IgD-negative memory B cell (primary cell): ENCODE measurements at regions not wholly inside any gene's neighbourhood (a gene's known extent, or its start where the extent isn't known, plus 50 kb on each side); places are given as distances from the start of the nearest gene placed in this dataset.
"Not testable (repeated sequence)": the region's sequence is repeated elsewhere in the genome, so short reads cannot be mapped to it uniquely, and the experiment has no call there.

Experiments used
- H3K27ac Mint-ChIP-seq, 3 donors: one replicate each; pipeline ENCODE4 v1.8.0; 2020 to 2022; ENCODE audit warnings: mild to moderate bottlenecking in 3 of 3, mixed read lengths in 3 of 3, moderate library complexity in 1 of 3
- H3K27me3 Mint-ChIP-seq: one replicate; pipeline ENCODE4 v1.8.0; 2021; ENCODE audit warnings: mixed read lengths
- H3K36me3 Mint-ChIP-seq: one replicate; pipeline ENCODE4 v1.8.0; 2020; ENCODE audit warnings: mild to moderate bottlenecking, mixed read lengths
- H3K4me1 Mint-ChIP-seq, 3 donors: one replicate each; pipeline ENCODE4 v1.8.0; 2020 to 2022; ENCODE audit warnings: mixed read lengths in 3 of 3, mild to moderate bottlenecking in 1 of 3
- H3K4me3 Mint-ChIP-seq, 4 donors: one replicate each; pipeline ENCODE4 v1.8.0; 2020 to 2022; ENCODE audit warnings: mild to moderate bottlenecking in 4 of 4, mixed read lengths in 4 of 4, moderate library complexity in 3 of 4
- H3K9me3 Mint-ChIP-seq, 3 donors: one replicate each; pipeline ENCODE4 v1.8.0; 2020 to 2021; ENCODE audit warnings: mixed read lengths in 3 of 3, mild to moderate bottlenecking in 1 of 3

- H3K9me3 Mint-ChIP-seq = peaks cover 2 to 8% (median 2%) of the 10 kb centered on the region in 3 donors
- no peaks in the 10 kb centered on the region for H3K27me3 Mint-ChIP-seq
- H3K4me1 Mint-ChIP-seq = no peaks in the 10 kb centered on the region
- H3K36me3 Mint-ChIP-seq = no peaks in the 10 kb centered on the region
- H3K27ac Mint-ChIP-seq = no peak overlapping the region
- H3K4me3 Mint-ChIP-seq = no peak overlapping the region
Observed at GRCh38 chr7:145784809-145785780, 331.5 kb upstream of the CNTNAP2 start.

- not testable (repeated sequence) for H3K4me3 Mint-ChIP-seq, H3K4me1 Mint-ChIP-seq, H3K27ac Mint-ChIP-seq, H3K36me3 Mint-ChIP-seq, H3K27me3 Mint-ChIP-seq
- H3K9me3 Mint-ChIP-seq = peaks cover 2 to 12% (median 2%) of the 10 kb centered on the region in 3 donors
Observed at GRCh38 chr7:145781388-145781787, 335.2 kb upstream of the CNTNAP2 start.

GRCh38 chr7:145779140-145779539, 337.5 kb upstream of the CNTNAP2 start:
- Mint-ChIP-seq H3K4me1 (no peaks in the 10 kb centered on the region), H3K36me3 (no peaks in the 10 kb centered on the region), H3K4me3 (no peak overlapping the region), H3K27me3 (no peaks in the 10 kb centered on the region), H3K9me3 (peaks cover 0 to 9% (median 2%) of the 10 kb centered on the region in 3 donors), H3K27ac (no peak overlapping the region)

DNA sequence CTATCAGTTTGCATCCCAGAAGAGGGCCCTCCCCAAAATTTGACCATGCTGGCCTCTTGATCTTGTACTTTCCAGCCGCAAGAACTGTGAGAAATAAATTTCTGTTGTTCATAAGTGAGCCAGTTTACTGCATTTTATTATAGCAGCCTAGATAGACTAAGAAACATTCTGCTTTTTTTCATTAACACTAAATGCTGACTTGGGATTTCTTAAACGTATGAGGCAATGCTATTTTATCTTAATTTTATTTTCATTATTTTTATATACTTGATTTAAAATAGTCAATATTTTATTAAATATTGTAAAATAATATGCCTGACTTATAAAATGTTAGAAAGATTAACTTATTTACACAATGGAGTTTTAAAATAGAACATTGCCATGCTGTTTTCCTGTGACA, 341.8 kb upstream of the CNTNAP2 start:
- peaks cover 0 to 5% (median 0%) of the 10 kb centered on the region in 3 donors for H3K9me3 Mint-ChIP-seq
- H3K27me3 Mint-ChIP-seq = no peaks in the 10 kb centered on the region
- H3K36me3 Mint-ChIP-seq = no peaks in the 10 kb centered on the region
- H3K27ac Mint-ChIP-seq = no peak overlapping the region
- H3K4me1 Mint-ChIP-seq = no peaks in the 10 kb centered on the region
- no peak overlapping the region for H3K4me3 Mint-ChIP-seq

DNA sequence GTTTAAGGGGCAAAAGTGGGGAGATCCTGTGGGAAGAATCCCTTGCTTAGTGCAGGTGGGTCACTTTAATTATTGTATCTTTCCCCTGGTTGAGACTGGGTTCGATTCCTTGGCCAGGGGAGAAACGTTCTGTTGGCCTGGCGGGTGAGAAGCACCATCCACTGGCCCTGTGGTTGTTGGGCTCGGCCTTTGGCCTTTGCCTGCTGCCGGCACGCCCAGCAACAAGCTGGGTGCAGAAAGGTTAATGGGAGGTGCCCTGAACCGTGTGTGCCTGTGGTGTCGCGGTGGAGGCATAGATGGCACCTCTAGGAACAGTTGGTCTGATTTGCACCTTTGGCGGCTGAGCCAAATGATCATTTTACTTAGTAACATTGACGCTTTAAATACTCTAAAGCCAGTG, 363.6 kb upstream of the CNTNAP2 start:
- Mint-ChIP-seq H3K4me1 (no peaks in the 10 kb centered on the region), H3K36me3 (no peaks in the 10 kb centered on the region), H3K27ac (no peak overlapping the region), H3K27me3 (no peaks in the 10 kb centered on the region), H3K4me3 (no peak overlapping the region), H3K9me3 (peaks cover 2 to 16% (median 2%) of the 10 kb centered on the region in 3 donors)

DNA sequence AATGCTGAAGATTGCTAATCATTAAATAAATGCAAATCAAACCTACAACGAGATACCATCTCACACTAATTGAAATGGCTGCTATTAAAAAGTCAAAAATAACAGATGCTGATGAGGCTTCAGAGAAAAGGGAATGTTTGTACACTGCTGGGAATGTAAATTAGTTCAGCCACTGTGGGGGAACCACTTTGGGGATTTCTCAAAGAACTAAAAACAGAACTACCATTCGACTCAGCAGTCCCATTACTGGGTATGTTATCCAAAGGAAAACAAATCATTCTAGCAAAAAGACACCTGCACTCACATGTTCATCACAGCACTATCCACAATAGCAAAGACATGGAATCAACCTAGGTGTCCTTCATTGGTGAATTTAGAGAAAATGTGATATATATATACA, 379.0 kb upstream of the CNTNAP2 start:
- Mint-ChIP-seq H3K27ac (no peak overlapping the region), H3K4me3 (no peak overlapping the region), H3K27me3 (no peaks in the 10 kb centered on the region), H3K36me3 (peaks cover 2% of the 10 kb centered on the region), H3K4me1 (no peaks in the 10 kb centered on the region), H3K9me3 (peaks cover 0 to 4% (median 2%) of the 10 kb centered on the region in 3 donors)

DNA sequence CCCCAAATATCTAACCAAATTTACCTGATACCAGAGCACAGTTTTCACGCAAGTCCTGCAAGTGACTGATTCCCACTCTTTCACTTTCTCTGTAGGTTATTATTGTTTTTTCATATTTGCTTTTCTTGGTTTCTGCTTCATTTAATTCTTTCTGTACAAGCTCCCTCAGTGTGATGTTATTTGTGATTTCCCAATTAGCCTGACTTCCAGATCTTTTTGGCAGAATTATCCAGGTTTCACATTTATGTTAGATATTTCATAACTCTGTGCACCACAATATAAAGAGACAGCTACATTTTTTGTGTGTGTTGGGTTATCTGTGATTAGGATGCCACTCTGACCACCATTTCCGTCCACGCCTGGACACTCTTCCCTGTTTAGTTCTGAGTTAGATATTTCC, 381.5 kb upstream of the CNTNAP2 start:
- H3K9me3 Mint-ChIP-seq = peaks cover 0 to 4% (median 2%) of the 10 kb centered on the region in 3 donors
- no peak overlapping the region for H3K4me3 Mint-ChIP-seq
- no peak overlapping the region for H3K27ac Mint-ChIP-seq
- H3K4me1 Mint-ChIP-seq = no peaks in the 10 kb centered on the region
- no peaks in the 10 kb centered on the region for H3K27me3 Mint-ChIP-seq
- H3K36me3 Mint-ChIP-seq = peaks cover 2% of the 10 kb centered on the region

GRCh38 chr7:145732521-145732920, 384.1 kb upstream of the CNTNAP2 start:
- peaks cover 2% of the 10 kb centered on the region for H3K36me3 Mint-ChIP-seq
- no peaks in the 10 kb centered on the region for H3K27me3 Mint-ChIP-seq
- no peak overlapping the region for H3K4me3 Mint-ChIP-seq
- no peaks in the 10 kb centered on the region for H3K4me1 Mint-ChIP-seq
- peaks cover 0 to 7% (median 0%) of the 10 kb centered on the region in 3 donors for H3K9me3 Mint-ChIP-seq
- H3K27ac Mint-ChIP-seq = no peak overlapping the region

GRCh38 chr7:145729691-145730090, 386.9 kb upstream of the CNTNAP2 start:
- H3K4me1 Mint-ChIP-seq = no peaks in the 10 kb centered on the region
- H3K36me3 Mint-ChIP-seq = peaks cover 2% of the 10 kb centered on the region
- no peaks in the 10 kb centered on the region for H3K27me3 Mint-ChIP-seq
- peaks cover 0 to 7% (median 0%) of the 10 kb centered on the region in 3 donors for H3K9me3 Mint-ChIP-seq
- H3K4me3 Mint-ChIP-seq = no peak overlapping the region
- H3K27ac Mint-ChIP-seq = peak overlapping the region in 1 of 3 donors; percentile 82

DNA sequence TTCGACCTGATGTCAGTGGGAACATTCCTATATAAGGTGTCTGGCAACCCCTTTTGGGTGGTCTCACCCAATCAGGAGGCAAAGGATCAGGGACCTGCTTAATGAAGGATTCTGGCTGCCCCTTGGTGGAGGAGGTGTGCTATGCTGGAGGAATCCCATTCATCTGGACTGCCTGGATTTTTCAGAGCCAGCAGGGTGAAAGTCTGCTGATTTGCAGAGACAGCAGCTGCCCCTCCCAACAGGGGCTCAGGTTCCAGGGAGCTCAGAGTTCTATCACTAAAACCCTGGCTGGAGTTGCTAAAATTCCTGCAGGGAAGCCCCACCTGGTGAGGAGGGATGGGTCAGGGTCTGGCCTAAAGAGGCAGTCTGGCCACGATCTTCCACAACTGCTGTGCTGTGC, 398.5 kb upstream of the CNTNAP2 start:
- Mint-ChIP-seq H3K4me3 (no peak overlapping the region), H3K9me3 (no peaks in the 10 kb centered on the region), H3K27ac (no peak overlapping the region), H3K27me3 (peaks cover 1% of the 10 kb centered on the region), H3K36me3 (no peaks in the 10 kb centered on the region), H3K4me1 (no peaks in the 10 kb centered on the region)

DNA sequence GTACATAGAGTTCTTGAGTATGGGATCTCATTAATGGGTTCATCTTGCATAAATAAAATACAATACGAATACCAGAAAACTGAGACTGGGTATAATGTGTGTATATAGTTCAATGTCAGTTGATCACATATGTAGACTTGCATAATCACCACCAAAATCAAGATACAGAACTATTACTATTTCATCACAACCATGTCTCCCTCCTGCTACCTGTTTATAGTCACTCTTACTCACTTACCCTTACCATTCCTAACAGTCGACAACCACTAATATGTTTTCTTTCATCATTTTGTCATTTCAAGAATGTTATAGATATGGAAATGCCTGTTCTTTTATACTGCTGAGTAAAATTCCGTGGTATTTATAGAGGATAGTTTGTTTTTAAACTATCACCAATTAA, 416.1 kb upstream of the CNTNAP2 start:
- H3K27ac Mint-ChIP-seq = no peak overlapping the region
- no peaks in the 10 kb centered on the region for H3K36me3 Mint-ChIP-seq
- H3K4me3 Mint-ChIP-seq = no peak overlapping the region
- peaks cover 0 to 3% (median 3%) of the 10 kb centered on the region in 3 donors for H3K9me3 Mint-ChIP-seq
- no peaks in the 10 kb centered on the region for H3K4me1 Mint-ChIP-seq
- H3K27me3 Mint-ChIP-seq = no peaks in the 10 kb centered on the region

GRCh38 chr7:145698526-145699262, 417.9 kb upstream of the CNTNAP2 start:
- H3K4me3 Mint-ChIP-seq = no peak overlapping the region

GRCh38 chr7:145697412-145698107, 419.0 kb upstream of the CNTNAP2 start:
- H3K4me3 Mint-ChIP-seq, H3K4me1 Mint-ChIP-seq, H3K27ac Mint-ChIP-seq, H3K9me3 Mint-ChIP-seq, H3K27me3 Mint-ChIP-seq, H3K36me3 Mint-ChIP-seq: not testable (repeated sequence)

More at GRCh38 chr7:145698526-145699262, 417.9 kb upstream of the CNTNAP2 start:
- Mint-ChIP-seq H3K4me1 (no peaks in the 10 kb centered on the region), H3K27me3 (no peaks in the 10 kb centered on the region), H3K36me3 (no peaks in the 10 kb centered on the region), H3K9me3 (peaks cover 0 to 3% (median 3%) of the 10 kb centered on the region in 3 donors), H3K27ac (no peak overlapping the region)

DNA sequence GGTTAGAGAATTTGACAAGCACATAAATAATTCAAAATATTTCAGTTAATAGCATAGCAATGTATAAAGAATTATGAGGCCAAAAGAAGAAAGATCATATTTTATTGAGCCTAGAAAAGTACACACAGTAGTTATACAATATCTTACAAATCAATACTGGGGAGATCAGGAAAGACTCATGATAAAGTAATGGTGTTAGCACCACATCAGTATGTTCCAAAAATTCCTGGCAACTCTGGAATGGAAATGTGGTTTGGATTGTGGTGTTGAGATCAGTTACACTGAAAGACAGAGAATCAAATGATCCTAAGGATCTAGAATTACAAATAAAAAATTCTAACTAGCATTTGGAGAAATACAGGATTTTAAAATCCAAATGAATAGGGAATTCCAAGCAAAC, 420.5 kb upstream of the CNTNAP2 start:
- H3K27ac Mint-ChIP-seq = no peak overlapping the region
- H3K4me1 Mint-ChIP-seq = no peaks in the 10 kb centered on the region
- no peak overlapping the region for H3K4me3 Mint-ChIP-seq
- no peaks in the 10 kb centered on the region for H3K36me3 Mint-ChIP-seq
- no peaks in the 10 kb centered on the region for H3K27me3 Mint-ChIP-seq
- peaks cover 0 to 3% (median 3%) of the 10 kb centered on the region in 3 donors for H3K9me3 Mint-ChIP-seq
